ENCODE measurements at regions not wholly inside any gene's neighbourhood (a gene's known extent, or its start where the extent isn't known, plus 50 kb on each side); places are given as distances from the start of the nearest gene placed in this dataset.

DNA sequence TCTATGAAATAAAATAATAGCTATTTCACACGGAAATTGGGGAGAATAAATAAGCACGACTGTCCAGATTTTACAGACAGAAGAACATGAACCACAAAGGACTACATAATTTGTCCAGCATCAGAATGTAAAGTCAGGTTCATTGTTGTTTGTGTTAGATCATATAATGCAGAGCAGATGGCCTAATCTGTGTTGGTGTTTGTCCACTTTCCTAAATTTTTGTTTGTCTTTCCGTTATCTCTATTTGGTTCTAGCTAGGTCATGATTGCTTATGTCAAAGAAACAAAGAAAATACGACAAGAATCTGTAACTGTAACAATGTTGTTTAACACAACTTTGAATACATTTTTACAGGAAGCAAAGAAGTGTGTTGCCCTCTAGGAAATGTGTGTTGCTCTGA is 75.6 kb upstream of the ANKRD28 start:
- TF ChIP-seq, protein P1, sequence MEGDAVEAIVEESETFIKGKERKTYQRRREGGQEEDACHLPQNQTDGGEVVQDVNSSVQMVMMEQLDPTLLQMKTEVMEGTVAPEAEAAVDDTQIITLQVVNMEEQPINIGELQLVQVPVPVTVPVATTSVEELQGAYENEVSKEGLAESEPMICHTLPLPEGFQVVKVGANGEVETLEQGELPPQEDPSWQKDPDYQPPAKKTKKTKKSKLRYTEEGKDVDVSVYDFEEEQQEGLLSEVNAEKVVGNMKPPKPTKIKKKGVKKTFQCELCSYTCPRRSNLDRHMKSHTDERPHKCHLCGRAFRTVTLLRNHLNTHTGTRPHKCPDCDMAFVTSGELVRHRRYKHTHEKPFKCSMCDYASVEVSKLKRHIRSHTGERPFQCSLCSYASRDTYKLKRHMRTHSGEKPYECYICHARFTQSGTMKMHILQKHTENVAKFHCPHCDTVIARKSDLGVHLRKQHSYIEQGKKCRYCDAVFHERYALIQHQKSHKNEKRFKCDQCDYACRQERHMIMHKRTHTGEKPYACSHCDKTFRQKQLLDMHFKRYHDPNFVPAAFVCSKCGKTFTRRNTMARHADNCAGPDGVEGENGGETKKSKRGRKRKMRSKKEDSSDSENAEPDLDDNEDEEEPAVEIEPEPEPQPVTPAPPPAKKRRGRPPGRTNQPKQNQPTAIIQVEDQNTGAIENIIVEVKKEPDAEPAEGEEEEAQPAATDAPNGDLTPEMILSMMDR (IDR thresholded peaks at IDR 0.05): no peak
- no peak for TF ChIP-seq POLR2A (IDR thresholded peaks at IDR 0.05)
